ENCODE measurements at regions not wholly inside any gene's neighbourhood (a gene's known extent, or its start where the extent isn't known, plus 50 kb on each side); places are given as distances from the start of the nearest gene placed in this dataset.

DNA sequence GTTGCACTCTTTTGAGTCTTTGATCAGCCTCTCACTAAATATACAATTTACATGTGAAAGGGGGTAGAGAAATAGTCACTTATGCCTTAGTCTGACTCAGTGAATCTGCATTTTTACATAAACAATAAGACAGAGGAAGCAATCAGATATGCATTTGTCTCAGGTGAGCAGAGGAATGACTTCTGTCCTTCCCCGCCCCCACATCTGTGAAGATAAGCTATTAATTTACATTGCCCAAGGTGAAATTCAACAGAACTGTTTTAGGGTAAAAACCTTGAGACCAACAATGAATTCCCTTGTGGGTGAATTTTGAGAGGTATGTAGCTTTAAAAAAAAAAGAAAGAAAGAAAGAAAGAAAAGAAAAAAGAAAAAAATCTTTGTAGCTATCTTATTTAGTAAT, 1302.9 kb upstream of the ACVR2A start:
- TF ChIP-seq, protein P1, sequence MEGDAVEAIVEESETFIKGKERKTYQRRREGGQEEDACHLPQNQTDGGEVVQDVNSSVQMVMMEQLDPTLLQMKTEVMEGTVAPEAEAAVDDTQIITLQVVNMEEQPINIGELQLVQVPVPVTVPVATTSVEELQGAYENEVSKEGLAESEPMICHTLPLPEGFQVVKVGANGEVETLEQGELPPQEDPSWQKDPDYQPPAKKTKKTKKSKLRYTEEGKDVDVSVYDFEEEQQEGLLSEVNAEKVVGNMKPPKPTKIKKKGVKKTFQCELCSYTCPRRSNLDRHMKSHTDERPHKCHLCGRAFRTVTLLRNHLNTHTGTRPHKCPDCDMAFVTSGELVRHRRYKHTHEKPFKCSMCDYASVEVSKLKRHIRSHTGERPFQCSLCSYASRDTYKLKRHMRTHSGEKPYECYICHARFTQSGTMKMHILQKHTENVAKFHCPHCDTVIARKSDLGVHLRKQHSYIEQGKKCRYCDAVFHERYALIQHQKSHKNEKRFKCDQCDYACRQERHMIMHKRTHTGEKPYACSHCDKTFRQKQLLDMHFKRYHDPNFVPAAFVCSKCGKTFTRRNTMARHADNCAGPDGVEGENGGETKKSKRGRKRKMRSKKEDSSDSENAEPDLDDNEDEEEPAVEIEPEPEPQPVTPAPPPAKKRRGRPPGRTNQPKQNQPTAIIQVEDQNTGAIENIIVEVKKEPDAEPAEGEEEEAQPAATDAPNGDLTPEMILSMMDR (conservative IDR thresholded peaks at IDR 0.05; ENCODE audit: low read depth, low read length): no peak
- no peak for TF ChIP-seq EZH2 (IDR thresholded peaks at IDR 0.05; ENCODE audit: borderline replicate concordance, low read depth, low read length, poor library complexity, severe bottlenecking)
